ENCODE measurements at regions not wholly inside any gene's neighbourhood (a gene's known extent, or its start where the extent isn't known, plus 50 kb on each side); places are given as distances from the start of the nearest gene placed in this dataset.
"Not testable (repeated sequence)": the region's sequence is repeated elsewhere in the genome, so short reads cannot be mapped to it uniquely, and the experiment has no call there.

DNA sequence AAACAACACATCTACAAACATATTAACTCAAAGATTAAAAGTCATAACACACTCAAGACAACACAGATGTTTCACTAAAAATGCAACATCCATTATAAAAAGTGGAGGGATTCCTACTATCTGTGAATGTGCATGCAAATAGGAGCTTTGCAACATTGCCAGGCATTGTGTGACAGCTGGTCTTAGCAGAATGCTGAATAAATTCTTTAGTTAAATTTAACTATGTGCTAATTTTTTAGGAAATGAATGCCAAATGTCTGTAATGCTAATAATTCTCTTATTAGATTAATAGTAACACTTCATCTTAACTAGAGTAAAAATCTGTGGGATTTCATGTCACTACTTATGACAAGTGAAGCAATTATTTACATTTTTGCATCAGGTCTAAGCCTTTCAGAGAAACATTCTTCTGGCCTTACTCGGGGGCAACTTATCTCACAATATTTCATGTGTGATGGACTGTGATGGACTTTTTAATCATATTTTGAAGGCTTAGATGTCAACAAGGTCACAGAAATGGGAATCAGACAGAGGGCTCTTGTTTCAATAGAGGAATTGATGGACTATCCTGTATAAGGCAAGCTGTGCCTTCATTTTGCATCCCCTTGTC, 524.6 kb upstream of the KCND2 start:
- no peak for DNase-seq

DNA sequence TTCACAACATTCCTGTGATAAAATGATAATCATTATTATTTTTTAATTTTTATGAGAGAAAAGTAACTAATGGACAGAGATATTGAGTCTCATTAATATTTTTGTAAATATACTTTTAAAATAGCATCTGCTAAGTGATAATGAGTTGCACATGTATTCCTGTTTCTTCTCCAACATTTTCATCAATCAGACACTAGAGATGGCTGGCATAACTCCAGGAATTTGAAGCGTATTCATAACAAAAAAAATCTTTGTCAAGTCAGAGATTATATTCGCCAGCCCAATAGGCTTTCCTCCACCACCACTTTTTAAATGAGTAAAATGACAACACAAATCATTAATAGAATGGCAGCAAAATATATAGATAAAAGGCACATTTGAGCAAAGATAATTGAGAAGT, 524.0 kb upstream of the KCND2 start:
- no peak for DNase-seq

GRCh38 chr7:119756687-119757086, 516.3 kb upstream of the KCND2 start:
- no peak for DNase-seq

GRCh38 chr7:119758254-119758653, 514.7 kb upstream of the KCND2 start:
- no peak for DNase-seq

- no peak for DNase-seq
Observed at GRCh38 chr7:119761776-119762175, 511.2 kb upstream of the KCND2 start.

DNA sequence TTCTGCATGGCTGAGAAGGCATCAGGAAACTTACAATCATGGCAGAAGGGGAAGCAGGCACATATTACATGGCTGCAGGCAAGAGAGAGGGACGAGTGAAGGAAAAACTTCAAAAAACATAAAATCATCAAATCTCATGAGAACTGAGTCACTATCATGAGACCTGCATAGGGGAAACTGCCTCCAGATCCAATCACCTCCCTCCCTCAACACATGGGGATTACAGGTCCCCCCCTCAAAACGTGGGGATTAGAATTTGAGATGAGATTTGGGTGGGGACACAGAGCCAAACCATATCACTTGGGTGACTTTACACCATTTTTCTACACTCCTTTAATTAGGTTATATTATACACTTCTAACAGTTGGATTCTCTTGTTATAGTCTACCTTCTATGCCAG, 490.7 kb upstream of the KCND2 start:
- no peak for DNase-seq

DNA sequence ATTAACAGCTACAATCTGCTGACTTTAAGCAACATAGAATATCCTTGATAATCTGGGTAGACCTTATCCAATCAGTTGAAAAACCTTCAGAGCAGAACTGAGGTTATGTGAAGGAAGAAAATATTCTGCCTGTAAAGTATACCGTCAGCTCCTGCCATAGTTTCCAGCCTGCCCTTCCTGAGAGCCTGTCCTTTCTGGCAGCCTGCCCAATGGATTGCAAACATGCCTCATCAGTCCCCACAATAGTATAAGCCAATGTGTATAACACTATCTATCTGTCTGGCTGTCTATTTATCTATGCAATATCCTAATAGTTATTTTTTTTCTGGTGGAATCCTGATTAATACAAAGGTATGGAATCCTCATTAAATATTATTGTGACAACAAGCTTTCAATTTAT, 489.2 kb upstream of the KCND2 start:
- no peak for DNase-seq

GRCh38 chr7:119802147-119802546, 470.8 kb upstream of the KCND2 start:
- no peak for DNase-seq

DNA sequence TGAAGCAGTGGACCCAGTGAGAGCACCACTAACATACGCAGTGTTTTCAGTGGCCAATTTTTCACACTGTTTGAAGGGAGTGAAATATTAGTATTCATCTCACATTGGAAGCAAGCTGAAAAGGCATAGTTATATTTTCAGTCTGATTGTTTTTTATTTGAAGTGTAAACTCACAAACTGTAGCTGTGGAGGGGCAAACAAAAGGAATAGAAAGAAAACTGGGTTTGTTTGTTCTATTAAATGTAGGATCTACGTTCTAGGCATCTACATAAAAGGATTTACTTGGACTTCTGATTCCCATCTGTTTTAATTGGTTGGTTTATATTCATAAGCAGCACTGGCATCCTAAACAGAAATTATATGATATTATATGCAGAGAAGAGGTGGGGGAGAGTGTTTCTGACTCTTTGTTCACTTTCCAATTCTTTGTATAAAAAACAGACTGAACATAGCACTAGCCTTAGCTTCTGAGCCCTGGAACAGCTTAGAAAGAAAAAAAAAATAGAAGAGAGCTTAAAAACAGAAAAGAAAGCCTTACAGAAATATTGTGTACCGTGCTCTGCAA, 447.8 kb upstream of the KCND2 start:
- DNase-seq, result no peak

DNA sequence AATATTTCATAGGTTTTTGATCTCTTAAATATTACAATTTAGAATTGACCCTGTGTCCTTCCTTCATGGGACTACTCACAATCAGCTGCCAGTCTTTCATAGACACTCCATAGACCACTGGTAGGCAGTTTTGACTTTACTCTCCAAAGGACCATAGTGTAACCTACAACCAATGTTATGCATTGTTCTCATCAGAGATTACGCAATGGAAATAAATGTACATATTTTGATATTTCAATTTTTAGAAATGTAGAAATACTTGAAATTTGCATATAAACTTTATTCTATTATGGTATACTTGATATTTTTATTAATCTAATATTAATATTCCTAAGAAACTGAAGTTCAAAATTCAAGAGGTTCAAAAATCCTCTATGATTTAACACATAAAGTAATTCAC, 446.4 kb upstream of the KCND2 start:
- DNase-seq, result no peak

DNA sequence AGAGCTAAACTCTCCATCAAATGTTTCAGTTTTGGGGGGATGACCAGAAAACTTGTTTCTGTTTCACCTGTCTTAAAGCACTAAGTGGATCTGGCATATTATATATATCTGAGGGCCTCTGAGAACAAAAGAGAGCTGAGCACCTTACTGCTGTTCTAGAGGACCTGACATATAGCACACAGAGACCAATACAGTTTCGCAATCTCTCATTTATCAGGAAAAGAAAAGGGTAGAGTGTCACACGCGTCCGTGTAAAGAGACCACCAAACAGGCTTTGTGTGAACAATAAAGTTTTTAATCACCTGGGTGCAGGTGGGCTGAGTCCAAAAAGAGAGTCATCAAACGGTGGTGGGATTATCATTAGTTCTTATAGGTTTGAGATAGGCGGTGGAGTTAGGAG, 434.5 kb upstream of the KCND2 start:
- no peak for DNase-seq

- DNase-seq, result no peak
Observed at GRCh38 chr7:119842337-119842736, 430.6 kb upstream of the KCND2 start.

DNA sequence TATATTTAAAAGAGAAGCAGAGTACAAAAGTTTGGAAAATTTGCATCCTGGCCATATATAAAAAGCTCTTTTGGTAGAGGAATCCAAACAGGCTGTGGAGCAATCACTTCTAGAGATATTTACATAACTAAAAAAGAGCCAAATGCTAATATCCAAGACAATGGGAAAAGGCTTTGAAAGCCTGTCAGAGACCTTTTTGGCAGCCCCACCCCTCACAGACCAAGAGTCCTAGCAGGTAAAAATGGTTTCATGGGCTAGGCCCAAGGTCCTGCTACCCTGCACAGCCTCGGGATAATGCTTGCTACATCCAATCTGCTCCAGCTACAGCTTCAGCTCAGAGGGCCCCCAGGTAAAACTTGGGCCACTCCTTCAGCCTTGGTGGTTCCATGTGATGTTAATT, 430.2 kb upstream of the KCND2 start:
- no peak for DNase-seq

- DNase-seq, result no peak
Observed at GRCh38 chr7:119861385-119861784, 411.6 kb upstream of the KCND2 start.

DNA sequence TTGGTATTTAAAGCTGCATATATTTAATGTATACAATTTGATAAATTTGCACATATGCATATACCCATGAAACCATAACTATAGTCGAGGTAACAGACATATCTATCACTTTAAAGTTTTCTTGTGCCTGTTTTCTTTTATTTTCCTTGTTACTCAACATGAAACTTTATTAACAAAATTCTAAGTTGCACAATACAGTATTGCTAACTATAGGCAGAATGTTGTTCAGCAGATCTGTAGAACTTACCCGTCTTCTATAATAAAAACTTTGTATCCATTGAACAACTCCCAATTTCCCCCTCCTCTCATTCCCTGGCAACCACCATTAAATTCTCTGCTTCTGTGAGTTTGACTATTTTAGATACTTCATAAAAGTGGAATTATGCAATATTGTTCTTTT, 404.6 kb upstream of the KCND2 start:
- DNase-seq, result no peak

GRCh38 chr7:119879835-119880234, 393.1 kb upstream of the KCND2 start:
- no peak for DNase-seq

- no peak for DNase-seq
Observed at GRCh38 chr7:119886007-119886406, 387.0 kb upstream of the KCND2 start.

DNA sequence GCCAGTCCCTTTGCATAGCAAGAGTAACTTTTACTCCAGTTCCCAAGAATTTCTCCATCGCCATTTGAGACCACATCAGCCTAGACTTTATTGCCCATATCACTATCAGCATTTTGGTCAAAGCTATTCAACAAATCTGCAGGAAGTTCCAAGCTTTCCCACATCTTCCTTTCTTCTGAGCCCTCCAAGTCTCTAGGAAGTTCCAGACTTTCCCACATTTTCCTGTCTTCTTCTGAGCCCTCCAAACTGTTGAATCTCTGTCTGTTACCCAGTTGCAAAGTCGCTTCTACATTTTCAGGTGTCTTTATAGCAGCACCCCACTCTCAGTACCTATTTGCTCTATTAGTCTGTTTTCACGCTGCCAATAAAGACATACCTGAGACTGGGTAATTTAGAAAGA, 386.4 kb upstream of the KCND2 start:
- DNase-seq, result not testable (repeated sequence)

GRCh38 chr7:119888251-119888650, 384.7 kb upstream of the KCND2 start:
- no peak for DNase-seq

DNA sequence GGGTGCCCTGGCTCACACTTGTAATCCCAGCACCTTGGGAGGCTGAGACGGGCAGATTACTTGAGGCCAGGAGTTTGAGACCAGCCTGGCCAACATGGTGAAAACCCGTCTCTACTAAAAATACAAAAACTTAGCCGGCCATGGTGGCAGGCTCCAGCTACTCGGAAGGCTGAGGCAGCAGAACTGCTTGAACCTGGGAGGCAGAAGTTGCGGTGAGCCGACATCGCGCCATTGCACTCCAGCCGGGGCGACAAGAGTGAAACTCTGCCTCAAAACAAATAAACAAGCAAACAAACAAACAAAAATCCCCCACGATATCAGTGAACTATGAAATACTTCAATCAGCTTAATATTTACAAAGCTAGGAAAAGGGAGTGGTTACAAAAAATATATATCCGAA, 382.3 kb upstream of the KCND2 start:
- DNase-seq, result no peak

GRCh38 chr7:119895320-119895719, 377.7 kb upstream of the KCND2 start:
- no peak for DNase-seq

DNA sequence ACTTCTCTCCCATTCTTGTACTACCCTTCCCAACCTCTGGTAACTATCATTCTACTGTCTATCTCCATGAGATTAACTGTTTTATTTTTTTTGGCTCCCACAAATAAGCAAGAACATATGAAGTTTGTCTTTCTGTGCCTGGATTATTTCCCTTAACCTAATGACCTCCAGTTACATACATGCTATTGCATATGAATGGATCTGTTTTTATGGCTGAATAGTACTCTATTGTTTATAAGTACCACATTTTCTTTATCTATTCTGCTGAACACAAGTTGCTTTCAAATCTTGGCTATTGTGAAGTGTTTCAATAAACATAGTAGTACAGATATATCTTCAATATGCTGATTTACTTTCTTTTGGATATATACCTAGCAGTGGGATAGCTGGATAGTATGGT, 376.6 kb upstream of the KCND2 start:
- no peak for DNase-seq

DNA sequence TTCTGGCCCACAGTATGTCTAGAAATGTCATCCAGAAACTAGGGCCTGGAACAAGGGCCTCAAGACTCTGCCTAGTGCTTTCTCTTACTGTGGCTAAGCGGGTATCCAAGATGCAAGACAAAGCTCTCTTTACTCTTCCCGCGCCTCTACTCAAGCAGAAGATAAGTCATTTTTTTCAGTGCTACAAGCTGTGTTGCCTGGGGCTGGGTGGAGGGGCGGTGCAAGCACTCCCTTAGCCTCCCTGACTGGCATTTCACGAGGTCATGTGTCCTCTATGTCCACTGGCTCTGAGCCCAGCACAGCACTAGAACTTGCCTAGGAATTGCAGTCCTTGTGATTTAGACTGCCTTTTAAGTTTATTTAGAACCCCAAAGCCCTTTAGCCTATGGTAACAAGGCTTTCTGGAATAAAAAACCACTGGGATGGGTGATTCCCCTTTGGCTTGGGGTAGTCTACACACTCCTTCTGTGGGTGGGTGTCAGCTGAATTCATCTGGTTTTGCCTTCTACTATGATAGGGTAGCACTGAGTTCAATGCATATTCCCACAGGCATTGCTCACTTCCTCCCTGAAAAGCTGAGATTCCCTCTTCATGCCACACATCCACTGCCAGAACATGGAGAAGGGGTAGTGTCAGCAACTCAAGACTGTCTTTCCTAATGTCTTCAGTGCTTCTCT, 371.8 kb upstream of the KCND2 start:
- no peak for DNase-seq

GRCh38 chr7:119903085-119903484, 369.9 kb upstream of the KCND2 start:
- no peak for DNase-seq

DNA sequence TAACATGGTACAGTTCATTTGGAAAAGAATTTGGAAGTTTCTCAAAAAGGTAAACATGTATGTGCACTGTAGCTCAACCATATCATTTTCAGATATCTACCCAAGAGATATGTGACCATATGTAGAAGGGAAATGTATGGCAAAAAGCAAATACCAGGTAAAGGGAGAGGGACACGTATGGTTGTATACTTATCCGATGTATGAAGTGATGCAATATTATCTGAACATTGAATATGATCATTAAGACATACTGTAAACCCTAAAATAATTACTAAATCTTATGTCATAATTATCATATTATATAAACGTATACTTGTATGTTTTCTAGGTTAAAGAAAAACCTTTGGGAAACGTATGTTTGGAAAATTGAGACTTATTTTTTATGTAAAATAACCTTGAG, 367.5 kb upstream of the KCND2 start:
- DNase-seq, result no peak
